Parathyroid adenoma (tissue), 2 donors: ENCODE measurements at regions not wholly inside any gene's neighbourhood (a gene's known extent, or its start where the extent isn't known, plus 50 kb on each side); places are given as distances from the start of the nearest gene placed in this dataset.

ENCODE experiments used
- H2AFZ ChIP-seq: fragments of 300-600 bp; sonication (generic); one replicate; pipeline ENCODE4 v1.7.0; 2017; ENCODE audit warnings: antibody characterized with exemption, mild to moderate bottlenecking
- H3K27ac ChIP-seq: fragments of 300-600 bp; sonication (generic); one replicate; pipeline ENCODE4 v1.7.0; 2017
- H3K27me3 ChIP-seq: fragments of 300-600 bp; sonication (generic); one replicate; pipeline ENCODE4 v1.7.0; 2017; ENCODE audit warnings: low read length; ENCODE audit not compliant: control insufficient read depth, insufficient read depth
- H3K36me3 ChIP-seq: fragments of 300-600 bp; sonication (generic); one replicate; pipeline ENCODE4 v1.7.0; 2017; ENCODE audit warnings: low read length; ENCODE audit not compliant: control insufficient read depth, insufficient read depth
- H3K4me1 ChIP-seq: fragments of 300-600 bp; sonication (generic); one replicate; pipeline ENCODE4 v1.7.0; 2017; ENCODE audit warnings: control low read depth
- H3K4me2 ChIP-seq: fragments of 300-600 bp; sonication (generic); one replicate; pipeline ENCODE4 v1.7.0; 2017; ENCODE audit warnings: low read length
- H3K4me3 ChIP-seq: fragments of 300-600 bp; sonication (generic); one replicate; pipeline ENCODE4 v1.7.0; 2017; ENCODE audit warnings: low read depth, low read length
- H3K79me2 ChIP-seq: fragments of 300-600 bp; sonication (generic); one replicate; pipeline ENCODE4 v1.7.0; 2017; ENCODE audit warnings: control low read depth
- H3K9ac ChIP-seq: fragments of 300-600 bp; sonication (generic); one replicate; pipeline ENCODE4 v1.7.0; 2017; ENCODE audit warnings: mild to moderate bottlenecking
- H3K9me3 ChIP-seq: fragments of 300-600 bp; sonication (generic); one replicate; pipeline ENCODE4 v1.7.0; 2017; ENCODE audit warnings: low read length; ENCODE audit not compliant: control insufficient read depth
- TF ChIP-seq, protein P1 (sequence below): fragments of 300-600 bp; sonication (generic); IDR thresholded peaks from one replicate; pipeline ENCODE4 v1.7.0; 2017; ENCODE audit warnings: antibody characterized with exemption, mild to moderate bottlenecking
- donor health status: primary hyperparathyroidism.

DNA sequence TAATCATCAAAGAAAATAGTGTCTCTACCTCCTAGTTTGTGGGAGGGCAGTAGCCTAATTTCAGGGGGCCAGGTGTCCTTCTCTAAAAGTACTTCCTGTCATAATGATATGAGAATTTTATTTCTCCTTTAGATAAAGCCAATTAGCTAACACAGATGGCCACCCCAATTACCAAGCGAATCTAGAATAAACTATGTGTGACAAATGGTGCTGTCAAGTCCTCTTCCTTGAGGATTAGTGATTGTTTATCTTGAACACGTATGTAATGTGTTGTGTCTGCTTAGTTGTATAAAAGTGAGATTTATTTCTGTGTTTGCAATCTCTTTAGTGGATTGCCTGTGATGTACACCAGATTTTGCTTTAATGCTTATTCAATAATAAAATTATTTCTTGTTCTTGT is 1120.0 kb downstream of the SORCS1 start:
- H3K4me3 ChIP-seq: no peak overlapping the region
- H3K36me3 ChIP-seq: no peaks in the 10 kb centered on the region
- H3K79me2 ChIP-seq: no peaks in the 10 kb centered on the region
- H3K9me3 ChIP-seq: no peaks in the 10 kb centered on the region
- no peaks in the 10 kb centered on the region for H3K27me3 ChIP-seq
- no peak overlapping the region for H3K4me2 ChIP-seq
- H3K4me1 ChIP-seq: no peaks in the 10 kb centered on the region
- TF ChIP-seq, protein P1, sequence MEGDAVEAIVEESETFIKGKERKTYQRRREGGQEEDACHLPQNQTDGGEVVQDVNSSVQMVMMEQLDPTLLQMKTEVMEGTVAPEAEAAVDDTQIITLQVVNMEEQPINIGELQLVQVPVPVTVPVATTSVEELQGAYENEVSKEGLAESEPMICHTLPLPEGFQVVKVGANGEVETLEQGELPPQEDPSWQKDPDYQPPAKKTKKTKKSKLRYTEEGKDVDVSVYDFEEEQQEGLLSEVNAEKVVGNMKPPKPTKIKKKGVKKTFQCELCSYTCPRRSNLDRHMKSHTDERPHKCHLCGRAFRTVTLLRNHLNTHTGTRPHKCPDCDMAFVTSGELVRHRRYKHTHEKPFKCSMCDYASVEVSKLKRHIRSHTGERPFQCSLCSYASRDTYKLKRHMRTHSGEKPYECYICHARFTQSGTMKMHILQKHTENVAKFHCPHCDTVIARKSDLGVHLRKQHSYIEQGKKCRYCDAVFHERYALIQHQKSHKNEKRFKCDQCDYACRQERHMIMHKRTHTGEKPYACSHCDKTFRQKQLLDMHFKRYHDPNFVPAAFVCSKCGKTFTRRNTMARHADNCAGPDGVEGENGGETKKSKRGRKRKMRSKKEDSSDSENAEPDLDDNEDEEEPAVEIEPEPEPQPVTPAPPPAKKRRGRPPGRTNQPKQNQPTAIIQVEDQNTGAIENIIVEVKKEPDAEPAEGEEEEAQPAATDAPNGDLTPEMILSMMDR: no peak
- no peak overlapping the region for H2AFZ ChIP-seq
- H3K9ac ChIP-seq: no peak overlapping the region
- H3K27ac ChIP-seq: no peak overlapping the region

DNA sequence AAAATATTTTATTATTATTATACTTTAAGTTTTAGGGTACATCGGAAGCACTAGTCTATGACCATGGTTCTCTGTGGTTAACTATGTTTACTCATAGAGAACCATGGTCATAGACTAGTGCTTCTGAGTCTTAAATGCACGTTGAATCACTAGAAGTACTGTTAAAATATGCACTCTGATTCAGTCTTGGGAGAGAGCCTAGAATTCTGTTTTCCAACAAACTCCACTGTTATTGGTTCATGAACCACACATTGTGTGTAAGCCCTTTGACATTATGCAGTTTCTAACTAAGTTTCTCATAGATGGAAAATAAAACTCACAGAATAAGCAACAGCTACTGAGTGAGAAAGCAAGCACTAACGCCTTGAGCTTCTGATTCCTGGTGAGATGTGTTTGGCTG is 1120.6 kb downstream of the SORCS1 start:
- no peaks in the 10 kb centered on the region for H3K27me3 ChIP-seq
- H3K9ac ChIP-seq: no peak overlapping the region
- no peak overlapping the region for H3K4me2 ChIP-seq
- H2AFZ ChIP-seq: no peak overlapping the region
- no peaks in the 10 kb centered on the region for H3K36me3 ChIP-seq
- no peaks in the 10 kb centered on the region for H3K79me2 ChIP-seq
- no peaks in the 10 kb centered on the region for H3K4me1 ChIP-seq
- no peaks in the 10 kb centered on the region for H3K9me3 ChIP-seq
- TF ChIP-seq, protein P1: no peak
- H3K4me3 ChIP-seq: no peak overlapping the region
- H3K27ac ChIP-seq: no peak overlapping the region

GRCh38 chr10:106038246-106038645 is 1126.3 kb downstream of the SORCS1 start:
- Histone ChIP-seq H3K4me3 (no peak overlapping the region), H3K79me2 (no peaks in the 10 kb centered on the region), H3K27ac (no peak overlapping the region), H3K36me3 (no peaks in the 10 kb centered on the region), H2AFZ (no peak overlapping the region), H3K4me2 (no peak overlapping the region), H3K4me1 (no peaks in the 10 kb centered on the region), H3K9me3 (no peaks in the 10 kb centered on the region), H3K27me3 (no peaks in the 10 kb centered on the region), H3K9ac (no peak overlapping the region)
- TF ChIP-seq, protein P1: no peak

DNA sequence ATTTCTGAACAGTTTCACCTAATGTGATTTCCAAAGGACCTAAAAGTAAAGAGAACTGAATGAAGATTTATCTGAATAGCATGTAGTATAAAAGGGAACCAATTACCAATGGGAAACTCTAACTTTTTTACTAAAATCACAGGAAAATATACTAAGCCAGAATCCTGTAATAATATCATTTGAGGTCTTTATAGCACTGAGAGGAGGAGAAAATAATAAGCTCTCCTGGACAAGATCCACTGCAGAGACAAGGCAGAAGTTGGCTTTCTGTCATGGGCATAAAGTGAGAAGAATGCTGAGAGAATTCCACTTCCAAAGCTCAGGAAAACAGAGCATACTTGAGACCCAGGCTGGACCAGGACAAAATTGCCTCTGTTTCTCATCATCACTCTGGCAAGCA is 1131.4 kb downstream of the SORCS1 start:
- Histone ChIP-seq H3K36me3 (no peaks in the 10 kb centered on the region), H3K4me1 (no peaks in the 10 kb centered on the region), H3K27ac (no peak overlapping the region), H3K4me3 (no peak overlapping the region), H3K9me3 (no peaks in the 10 kb centered on the region), H3K79me2 (no peaks in the 10 kb centered on the region), H3K4me2 (no peak overlapping the region), H2AFZ (no peak overlapping the region), H3K27me3 (no peaks in the 10 kb centered on the region), H3K9ac (no peak overlapping the region)
- TF ChIP-seq, protein P1: no peak

DNA sequence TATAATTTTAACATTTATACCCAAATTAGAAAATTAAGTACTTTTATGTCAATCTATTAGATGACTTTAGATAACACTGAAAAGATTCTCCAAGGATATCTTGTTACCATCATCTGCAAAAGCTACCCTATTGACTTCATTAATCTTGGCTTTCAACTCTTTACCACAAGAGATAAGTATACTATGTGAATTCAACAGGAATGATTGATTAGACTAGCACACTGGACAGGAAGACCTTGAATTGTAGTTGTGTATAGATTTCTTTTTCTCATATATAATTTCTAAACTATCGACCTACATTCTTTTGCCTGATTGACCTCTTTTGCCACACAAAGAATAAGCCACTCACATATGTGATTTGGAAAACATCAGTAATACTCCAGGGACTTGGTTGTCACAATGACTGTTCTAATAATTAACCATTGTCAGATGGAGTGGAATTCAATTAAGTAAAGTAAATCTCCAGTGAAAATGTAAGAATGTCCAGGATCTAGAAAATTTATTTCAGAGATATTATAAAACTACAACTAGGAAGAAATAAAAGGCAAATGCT is 1132.0 kb downstream of the SORCS1 start:
- TF ChIP-seq, protein P1: no peak
- Histone ChIP-seq H3K27ac (no peak overlapping the region), H3K4me3 (no peak overlapping the region), H3K9me3 (no peaks in the 10 kb centered on the region), H3K79me2 (no peaks in the 10 kb centered on the region), H3K9ac (no peak overlapping the region), H2AFZ (no peak overlapping the region), H3K27me3 (no peaks in the 10 kb centered on the region), H3K36me3 (no peaks in the 10 kb centered on the region), H3K4me2 (no peak overlapping the region), H3K4me1 (no peaks in the 10 kb centered on the region)
